MM.1S (cell line): ENCODE measurements at regions not wholly inside any gene's neighbourhood (a gene's known extent, or its start where the extent isn't known, plus 50 kb on each side); places are given as distances from the start of the nearest gene placed in this dataset.
"Not testable (repeated sequence)": the region's sequence is repeated elsewhere in the genome, so short reads cannot be mapped to it uniquely, and the experiment has no call there.

ENCODE experiments used
- DNase-seq: peaks from one replicate; pipeline ENCODE4 v3.0.0-alpha.2; 2015
- H2AFZ ChIP-seq: fragments of 300-600 bp; sonication (generic); 2 replicates; pipeline ENCODE4 v1.6.0; 2016; ENCODE audit warnings: antibody characterized with exemption, low read length
- H3F3A ChIP-seq: fragments of 300-600 bp; sonication (generic); 2 replicates; pipeline ENCODE4 v1.6.1; 2016; ENCODE audit warnings: mild to moderate bottlenecking, antibody characterized with exemption, low read length, moderate library complexity, mixed read lengths; ENCODE audit not compliant: insufficient read depth
- H3K27ac ChIP-seq: fragments of 300-600 bp; sonication (generic); 2 replicates; pipeline ENCODE4 v1.5.1; 2016; ENCODE audit warnings: mild to moderate bottlenecking, low read length
- H3K27me3 ChIP-seq: fragments of 300-600 bp; sonication (generic); replicated peaks from 2 replicates; pipeline ENCODE4 v1.6.0; 2016; ENCODE audit warnings: low read length; ENCODE audit not compliant: insufficient read depth
- H3K36me3 ChIP-seq: fragments of 300-600 bp; sonication (generic); replicated peaks from 2 replicates; pipeline ENCODE4 v1.6.1; 2016; ENCODE audit warnings: mild to moderate bottlenecking, low read length, mixed read lengths; ENCODE audit not compliant: insufficient read depth
- H3K4me1 ChIP-seq: fragments of 300-600 bp; sonication (generic); 2 replicates; pipeline ENCODE4 v1.6.1; 2016; ENCODE audit warnings: low read length, mixed read lengths
- H3K4me2 ChIP-seq: fragments of 300-600 bp; sonication (generic); 2 replicates; pipeline ENCODE4 v1.6.0; 2016; ENCODE audit warnings: low read depth, low read length
- H3K4me3 ChIP-seq: fragments of 300-600 bp; sonication (generic); 2 replicates; pipeline ENCODE4 v1.5.1; 2016; ENCODE audit warnings: low read length, mixed read lengths
- H3K79me2 ChIP-seq: fragments of 300-600 bp; sonication (generic); 2 replicates; pipeline ENCODE4 v1.6.1; 2016; ENCODE audit warnings: mixed run types, low read length, mixed read lengths
- H3K9ac ChIP-seq: fragments of 300-600 bp; sonication (generic); 2 replicates; pipeline ENCODE4 v1.6.1; 2016; ENCODE audit warnings: low read length, mixed read lengths
- H3K9me2 ChIP-seq: fragments of 300-600 bp; sonication (generic); replicated peaks from 2 replicates; pipeline ENCODE4 v1.6.1; 2016; ENCODE audit warnings: mild to moderate bottlenecking, low read length, mixed read lengths; ENCODE audit not compliant: insufficient read depth
- H3K9me3 ChIP-seq: fragments of 300-600 bp; sonication (generic); replicated peaks from 2 replicates; pipeline ENCODE4 v1.6.1; 2016; ENCODE audit warnings: mild to moderate bottlenecking, low read length, mixed read lengths; ENCODE audit not compliant: insufficient read depth
- H4K20me1 ChIP-seq: fragments of 300-600 bp; sonication (generic); 2 replicates; pipeline ENCODE4 v1.6.1; 2016; ENCODE audit warnings: mild to moderate bottlenecking, low read length, moderate library complexity, mixed read lengths; ENCODE audit not compliant: insufficient read depth
- EZH2 ChIP-seq: fragments of 300-600 bp; sonication (generic); optimal IDR thresholded peaks from 2 replicates; pipeline ENCODE3; 2017; ENCODE audit warnings: low read depth, mild to moderate bottlenecking, antibody characterized with exemption, low read length, mixed read lengths
- EZH2phosphoT487 ChIP-seq: fragments of 300-600 bp; sonication (generic); IDR thresholded peaks from 2 replicates; pipeline ENCODE4 v1.6.1; 2018; ENCODE audit warnings: antibody characterized with exemption, low read length
- TF ChIP-seq, protein P1 (sequence below): fragments of 300-600 bp; sonication (generic); IDR thresholded peaks from 2 replicates; pipeline ENCODE4 v1.5.1; 2016; ENCODE audit warnings: antibody characterized with exemption, low read length, mixed read lengths

DNA sequence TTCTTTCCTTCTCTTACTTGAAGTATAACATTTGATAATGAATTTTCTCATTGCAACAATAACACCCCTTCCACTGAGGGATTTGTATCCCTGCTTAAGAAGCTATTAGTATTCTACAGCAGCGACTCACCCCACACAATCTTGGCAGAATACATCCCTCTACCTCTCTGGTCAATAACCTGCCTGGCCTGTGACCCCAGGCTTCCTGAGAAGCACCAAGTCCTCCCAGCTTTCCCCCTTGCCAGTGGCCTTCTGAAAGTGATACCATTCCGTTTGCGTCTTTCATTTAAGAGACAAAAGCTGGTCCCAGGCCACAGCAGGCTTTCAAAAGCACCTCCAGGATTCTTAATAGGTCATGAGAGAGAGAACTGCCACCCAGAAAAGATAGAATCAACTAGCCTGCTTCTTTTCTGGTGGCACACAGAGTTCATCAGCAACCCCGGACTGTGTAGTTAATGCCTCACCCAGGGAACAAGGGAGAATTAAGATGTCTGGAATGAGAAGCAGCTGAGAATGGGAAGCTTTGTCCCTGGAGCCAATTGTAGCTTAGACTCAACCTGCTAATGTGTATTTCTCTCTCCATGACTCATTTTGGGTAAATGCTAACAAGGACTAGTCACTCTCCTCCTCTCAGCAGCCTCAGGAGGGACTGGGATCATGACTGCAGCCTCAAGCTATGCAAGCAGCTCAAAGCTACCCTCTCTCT is 101.0 kb upstream of the CPNE4 start:
- TF ChIP-seq, protein P1, sequence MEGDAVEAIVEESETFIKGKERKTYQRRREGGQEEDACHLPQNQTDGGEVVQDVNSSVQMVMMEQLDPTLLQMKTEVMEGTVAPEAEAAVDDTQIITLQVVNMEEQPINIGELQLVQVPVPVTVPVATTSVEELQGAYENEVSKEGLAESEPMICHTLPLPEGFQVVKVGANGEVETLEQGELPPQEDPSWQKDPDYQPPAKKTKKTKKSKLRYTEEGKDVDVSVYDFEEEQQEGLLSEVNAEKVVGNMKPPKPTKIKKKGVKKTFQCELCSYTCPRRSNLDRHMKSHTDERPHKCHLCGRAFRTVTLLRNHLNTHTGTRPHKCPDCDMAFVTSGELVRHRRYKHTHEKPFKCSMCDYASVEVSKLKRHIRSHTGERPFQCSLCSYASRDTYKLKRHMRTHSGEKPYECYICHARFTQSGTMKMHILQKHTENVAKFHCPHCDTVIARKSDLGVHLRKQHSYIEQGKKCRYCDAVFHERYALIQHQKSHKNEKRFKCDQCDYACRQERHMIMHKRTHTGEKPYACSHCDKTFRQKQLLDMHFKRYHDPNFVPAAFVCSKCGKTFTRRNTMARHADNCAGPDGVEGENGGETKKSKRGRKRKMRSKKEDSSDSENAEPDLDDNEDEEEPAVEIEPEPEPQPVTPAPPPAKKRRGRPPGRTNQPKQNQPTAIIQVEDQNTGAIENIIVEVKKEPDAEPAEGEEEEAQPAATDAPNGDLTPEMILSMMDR, result no peak
- Histone ChIP-seq H3K4me2 (no peak overlapping the region), H4K20me1 (no peaks in the 10 kb centered on the region), H3K27ac (peak overlapping the region; percentile 8; the same call in 1 of the 2 replicates), H3K27me3 (no peaks in the 10 kb centered on the region), H2AFZ (no peak overlapping the region), H3K9me2 (no peaks in the 10 kb centered on the region), H3K9ac (no peak overlapping the region), H3K36me3 (no peaks in the 10 kb centered on the region), H3K4me3 (no peak overlapping the region), H3K9me3 (no peaks in the 10 kb centered on the region), H3K79me2 (no peaks in the 10 kb centered on the region), H3F3A (no peaks in the 10 kb centered on the region), H3K4me1 (peaks cover 4% of the 10 kb centered on the region; the same call in 1 of the 2 replicates)
- DNase-seq, result peak; percentile 18

DNA sequence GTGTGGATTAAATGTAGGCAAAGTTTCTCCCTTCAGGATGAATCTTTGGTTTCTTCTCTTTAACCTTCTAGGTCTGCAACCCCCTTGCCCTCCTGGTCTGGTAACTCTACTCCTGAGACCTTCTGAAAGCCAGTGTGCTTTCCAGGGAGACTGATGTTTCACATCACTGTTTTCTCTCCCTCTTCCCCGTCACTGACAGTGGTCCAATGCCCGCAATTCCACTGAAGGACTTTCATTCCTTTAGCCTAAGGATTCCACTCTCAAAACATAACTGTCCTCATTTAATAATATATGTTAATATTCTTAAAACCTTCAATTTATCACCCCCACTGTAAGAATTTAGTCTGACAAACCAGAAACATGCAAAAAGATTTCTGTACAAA is 101.5 kb upstream of the CPNE4 start:
- Histone ChIP-seq H3K4me2 (no peak overlapping the region), H3K9ac (no peak overlapping the region)

DNA sequence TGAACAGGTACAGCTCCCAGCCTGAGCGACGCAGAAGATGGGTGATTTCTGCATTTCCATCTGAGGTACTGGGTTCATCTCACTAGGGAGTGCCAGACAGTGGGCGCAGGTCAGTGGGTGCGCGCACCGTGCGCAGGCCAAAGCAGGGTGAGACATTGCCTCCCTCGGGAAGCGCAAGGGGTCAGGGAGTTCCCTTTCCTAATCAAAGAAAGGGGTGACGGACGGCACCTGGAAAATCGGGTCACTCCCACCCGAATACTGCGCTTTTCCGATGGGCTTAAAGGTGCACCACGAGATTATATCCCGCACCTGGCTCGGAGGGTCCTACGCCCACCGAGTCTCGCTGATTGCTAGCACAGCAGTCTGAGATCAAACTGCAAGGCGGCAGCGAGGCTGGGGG is 102.1 kb upstream of the CPNE4 start:
- H3K4me1 ChIP-seq, H4K20me1 ChIP-seq, H3K9me3 ChIP-seq, H3F3A ChIP-seq, H3K27me3 ChIP-seq, H3K4me2 ChIP-seq, H3K9me2 ChIP-seq, H3K27ac ChIP-seq, DNase-seq, H3K4me3 ChIP-seq, H3K79me2 ChIP-seq, H3K36me3 ChIP-seq, H3K9ac ChIP-seq, H2AFZ ChIP-seq: not testable (repeated sequence)

More for the DNA sequence above, 101.5 kb upstream of the CPNE4 start:
- Histone ChIP-seq H3F3A (no peaks in the 10 kb centered on the region), H3K79me2 (no peaks in the 10 kb centered on the region), H3K27ac (peak overlapping the region; percentile 8; the same call in 1 of the 2 replicates), H3K4me3 (no peak overlapping the region), H4K20me1 (no peaks in the 10 kb centered on the region), H3K36me3 (no peaks in the 10 kb centered on the region), H3K4me1 (peaks cover 4% of the 10 kb centered on the region; the same call in 1 of the 2 replicates), H3K27me3 (no peaks in the 10 kb centered on the region), H3K9me2 (no peaks in the 10 kb centered on the region), H2AFZ (no peak overlapping the region), H3K9me3 (no peaks in the 10 kb centered on the region)
- no peak for DNase-seq
- TF ChIP-seq, protein P1, result no peak
- no peak for TF ChIP-seq EZH2phosphoT487
- TF ChIP-seq EZH2, result no peak

DNA sequence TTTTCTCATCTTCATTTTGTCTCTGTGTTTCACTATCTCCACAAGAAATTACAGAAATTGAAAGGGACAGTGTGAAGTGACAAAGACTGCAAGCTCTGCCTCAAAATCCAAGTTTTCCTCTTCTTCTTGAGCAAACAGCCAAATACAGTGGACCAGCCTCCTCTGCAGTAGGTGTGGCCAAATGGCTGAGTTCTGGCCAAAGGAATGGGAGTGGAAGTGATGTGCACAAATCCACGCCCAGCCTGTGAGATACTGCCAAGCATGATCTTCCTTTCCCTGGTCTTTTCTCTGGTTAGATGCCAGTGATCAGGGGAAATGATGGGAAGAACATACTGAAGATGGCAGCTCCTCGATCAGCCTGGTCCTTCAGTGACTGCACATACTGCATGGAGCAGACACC is 111.0 kb upstream of the CPNE4 start:
- no peaks in the 10 kb centered on the region for H3K4me1 ChIP-seq
- no peak for TF ChIP-seq EZH2
- no peak for TF ChIP-seq EZH2phosphoT487
- TF ChIP-seq, protein P1, result no peak

More for the DNA sequence above, 111.0 kb upstream of the CPNE4 start:
- Histone ChIP-seq H3K4me3 (no peak overlapping the region), H3F3A (no peaks in the 10 kb centered on the region), H3K9ac (no peak overlapping the region), H3K27me3 (no peaks in the 10 kb centered on the region), H3K9me3 (no peaks in the 10 kb centered on the region), H3K9me2 (no peaks in the 10 kb centered on the region), H3K79me2 (no peaks in the 10 kb centered on the region), H4K20me1 (no peaks in the 10 kb centered on the region), H3K27ac (no peak overlapping the region), H3K36me3 (no peaks in the 10 kb centered on the region), H2AFZ (no peak overlapping the region), H3K4me2 (no peak overlapping the region)
- no peak for DNase-seq
